Gastroesophageal sphincter (tissue), 3 donors: ENCODE measurements at regions not wholly inside any gene's neighbourhood (a gene's known extent, or its start where the extent isn't known, plus 50 kb on each side); places are given as distances from the start of the nearest gene placed in this dataset.

Experiments used
- CTCF ChIP-seq, 4 experiments: fragments of 200-600 bp in 2 of 4; fragments of 450-650 bp in 2 of 4; sonication (generic) in 1 of 4; IDR thresholded peaks; one replicate each; pipeline ENCODE4 v1.5.1; 2017 to 2019; ENCODE audit warnings: antibody characterized with exemption in 4 of 4, mild to moderate bottlenecking in 2 of 4, moderate library complexity in 2 of 4
- POLR2AphosphoS5 ChIP-seq: sonication (generic); formaldehyde crosslinking; IDR thresholded peaks from one replicate; pipeline ENCODE4 v1.6.1; 2017; ENCODE audit warnings: antibody characterized with exemption

GRCh38 chr13:111421216-111421615 is 100.8 kb downstream of the TEX29 start:
- TF ChIP-seq POLR2AphosphoS5 (no peak), CTCF (IDR thresholded peaks at IDR 0.05) (no peak)
